Calu3 (cell line): ENCODE measurements at regions not wholly inside any gene's neighbourhood (a gene's known extent, or its start where the extent isn't known, plus 50 kb on each side); places are given as distances from the start of the nearest gene placed in this dataset.

Source experiments
- BruUV-seq: library from RNA; stranded (reverse); fragments of 400-500 nt; replicated peaks from 2 replicates; lab custom pipeline; 2021; lab: Mats Ljungman, UMichigan
- CTCF ChIA-PET: fragments of 300-600 bp; sonication (Branson Sonifier 250); formaldehyde crosslinking; loops from one replicate; lab custom pipeline; 2022; ENCODE audit warnings: antibody characterized with exemption; lab: Charles Lee
- DNase-seq: peaks from one replicate; pipeline ENCODE4 v3.0.0; 2022
- H3K27ac Mint-ChIP-seq: one replicate; pipeline ENCODE4 v1.8.0; 2022; ENCODE audit warnings: mixed read lengths; ENCODE audit not compliant: unreplicated experiment
- H3K27me3 Mint-ChIP-seq: one replicate; pipeline ENCODE4 v1.8.0; 2022; ENCODE audit warnings: mixed read lengths; ENCODE audit not compliant: unreplicated experiment
- H3K36me3 Mint-ChIP-seq: one replicate; pipeline ENCODE4 v1.8.0; 2022; ENCODE audit warnings: mild to moderate bottlenecking, moderate library complexity, mixed read lengths; ENCODE audit not compliant: insufficient read depth, unreplicated experiment
- H3K4me1 Mint-ChIP-seq: one replicate; pipeline ENCODE4 v1.8.0; 2022; ENCODE audit warnings: mild to moderate bottlenecking, low read depth, mixed read lengths; ENCODE audit not compliant: unreplicated experiment
- H3K4me3 Mint-ChIP-seq: one replicate; pipeline ENCODE4 v1.8.0; 2022; ENCODE audit warnings: mild to moderate bottlenecking, low read depth, moderate library complexity, mixed read lengths; ENCODE audit not compliant: unreplicated experiment
- H3K9me3 Mint-ChIP-seq: one replicate; pipeline ENCODE4 v1.8.0; 2022; ENCODE audit warnings: low read depth, mixed read lengths; ENCODE audit not compliant: unreplicated experiment
- intact Hi-C: fragments of 100-400 bp; cut with micrococcal nuclease; formaldehyde crosslinking; loops from one replicate; pipeline ENCODE4 v1.10.0; 2022; ENCODE audit not compliant: unreplicated experiment
- TF ChIP-seq, protein P1 (sequence below): fragments of 200-600 bp; IDR thresholded peaks from one replicate; pipeline ENCODE4 v1.8.0; 2022; ENCODE audit warnings: antibody characterized with exemption; ENCODE audit not compliant: unreplicated experiment

GRCh38 chr11:115699733-115700132 lies 195.5 kb upstream of the CADM1 start:
- Mint-ChIP-seq H3K36me3 (no peaks in the 10 kb centered on the region), H3K4me3 (no peak overlapping the region), H3K27me3 (no peaks in the 10 kb centered on the region), H3K4me1 (no peaks in the 10 kb centered on the region), H3K9me3 (peaks cover 5% of the 10 kb centered on the region), H3K27ac (no peak overlapping the region)
- CTCF ChIA-PET = no interaction called here
- no peak for DNase-seq
- TF ChIP-seq, protein P1, sequence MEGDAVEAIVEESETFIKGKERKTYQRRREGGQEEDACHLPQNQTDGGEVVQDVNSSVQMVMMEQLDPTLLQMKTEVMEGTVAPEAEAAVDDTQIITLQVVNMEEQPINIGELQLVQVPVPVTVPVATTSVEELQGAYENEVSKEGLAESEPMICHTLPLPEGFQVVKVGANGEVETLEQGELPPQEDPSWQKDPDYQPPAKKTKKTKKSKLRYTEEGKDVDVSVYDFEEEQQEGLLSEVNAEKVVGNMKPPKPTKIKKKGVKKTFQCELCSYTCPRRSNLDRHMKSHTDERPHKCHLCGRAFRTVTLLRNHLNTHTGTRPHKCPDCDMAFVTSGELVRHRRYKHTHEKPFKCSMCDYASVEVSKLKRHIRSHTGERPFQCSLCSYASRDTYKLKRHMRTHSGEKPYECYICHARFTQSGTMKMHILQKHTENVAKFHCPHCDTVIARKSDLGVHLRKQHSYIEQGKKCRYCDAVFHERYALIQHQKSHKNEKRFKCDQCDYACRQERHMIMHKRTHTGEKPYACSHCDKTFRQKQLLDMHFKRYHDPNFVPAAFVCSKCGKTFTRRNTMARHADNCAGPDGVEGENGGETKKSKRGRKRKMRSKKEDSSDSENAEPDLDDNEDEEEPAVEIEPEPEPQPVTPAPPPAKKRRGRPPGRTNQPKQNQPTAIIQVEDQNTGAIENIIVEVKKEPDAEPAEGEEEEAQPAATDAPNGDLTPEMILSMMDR = no peak
- BruUV-seq = no TSS peak
- intact Hi-C loops = no loop called here

- H3K36me3 Mint-ChIP-seq = no peaks in the 10 kb centered on the region
- intact Hi-C loops = no loop called here
- H3K4me3 Mint-ChIP-seq = no peak overlapping the region
- BruUV-seq = no TSS peak
- TF ChIP-seq, protein P1 = no peak
- peaks cover 4% of the 10 kb centered on the region for H3K9me3 Mint-ChIP-seq
- H3K4me1 Mint-ChIP-seq = no peaks in the 10 kb centered on the region
- H3K27me3 Mint-ChIP-seq = no peaks in the 10 kb centered on the region
- no peak for DNase-seq
- no peak overlapping the region for H3K27ac Mint-ChIP-seq
- CTCF ChIA-PET = no interaction called here
Observed at GRCh38 chr11:115699326-115699725, 195.1 kb upstream of the CADM1 start.

DNA sequence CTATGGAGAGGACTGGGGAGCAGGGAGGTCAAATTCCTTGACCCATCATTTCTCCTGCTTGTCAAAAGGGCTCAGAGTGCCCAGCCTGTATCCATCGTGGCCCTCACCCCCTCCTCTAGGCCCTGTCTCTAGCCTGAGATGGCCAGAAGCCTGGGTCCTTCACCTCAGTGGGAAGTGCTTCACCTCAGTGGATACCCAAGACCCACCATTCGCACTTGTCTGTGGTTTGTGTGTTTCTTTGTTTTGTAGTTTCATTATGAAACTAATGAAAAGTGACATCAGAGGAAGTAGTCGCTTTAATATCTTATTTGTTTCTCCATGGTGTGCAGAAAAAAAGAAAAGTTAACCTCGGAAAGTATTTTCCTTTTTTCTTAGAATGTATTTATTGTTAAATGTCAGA lies 194.0 kb upstream of the CADM1 start:
- no peak for DNase-seq
- H3K36me3 Mint-ChIP-seq = no peaks in the 10 kb centered on the region
- no peaks in the 10 kb centered on the region for H3K4me1 Mint-ChIP-seq
- H3K27ac Mint-ChIP-seq = no peak overlapping the region
- CTCF ChIA-PET = interaction anchor here (0.7 kb wide), 1 partner anchor 551 kb away, joined by 3 read pairs; no protein-coding TSS in a partner anchor
- H3K4me3 Mint-ChIP-seq = no peak overlapping the region
- no peaks in the 10 kb centered on the region for H3K27me3 Mint-ChIP-seq
- TF ChIP-seq, protein P1 = no peak
- intact Hi-C loops = no loop called here
- peaks cover 5% of the 10 kb centered on the region for H3K9me3 Mint-ChIP-seq
- BruUV-seq = no TSS peak

GRCh38 chr11:115696563-115696962 lies 192.3 kb upstream of the CADM1 start:
- H3K4me1 Mint-ChIP-seq = no peaks in the 10 kb centered on the region
- intact Hi-C loops = no loop called here
- CTCF ChIA-PET = no interaction called here
- BruUV-seq = no TSS peak
- no peak overlapping the region for H3K4me3 Mint-ChIP-seq
- peaks cover 3% of the 10 kb centered on the region for H3K9me3 Mint-ChIP-seq
- DNase-seq = no peak
- no peaks in the 10 kb centered on the region for H3K27me3 Mint-ChIP-seq
- H3K27ac Mint-ChIP-seq = no peak overlapping the region
- TF ChIP-seq, protein P1 = no peak
- H3K36me3 Mint-ChIP-seq = no peaks in the 10 kb centered on the region
